HFFc6 (cell line): ENCODE measurements at regions not wholly inside any gene's neighbourhood (a gene's known extent, or its start where the extent isn't known, plus 50 kb on each side); places are given as distances from the start of the nearest gene placed in this dataset.

Experiments used
- DNase-seq: peaks from one replicate; pipeline ENCODE4 v3.0.0-alpha.2; 2018
- H3K27ac Mint-ChIP-seq: 2 replicates; pipeline ENCODE4 v1.8.0; 2020; ENCODE audit warnings: mild to moderate bottlenecking, mixed read lengths
- H3K27me3 Mint-ChIP-seq: 2 replicates; pipeline ENCODE4 v1.8.0; 2021; ENCODE audit warnings: mild to moderate bottlenecking, moderate library complexity, mixed read lengths; ENCODE audit not compliant: insufficient read depth
- H3K36me3 Mint-ChIP-seq: 2 replicates; pipeline ENCODE4 v1.8.0; 2021; ENCODE audit warnings: low read depth, mixed read lengths
- H3K4me1 Mint-ChIP-seq: 2 replicates; pipeline ENCODE4 v1.8.0; 2020; ENCODE audit warnings: low read depth, mixed read lengths
- H3K4me3 Mint-ChIP-seq: 2 replicates; pipeline ENCODE4 v1.8.0; 2020; ENCODE audit warnings: mild to moderate bottlenecking, moderate library complexity, mixed read lengths
- H3K9me3 Mint-ChIP-seq: 2 replicates; pipeline ENCODE4 v1.8.0; 2020; ENCODE audit warnings: mild to moderate bottlenecking, mixed read lengths
- CTCF ChIP-seq: fragments of 200-600 bp; sonication (generic); IDR thresholded peaks from 2 replicates; pipeline ENCODE4 v1.5.0; 2021; ENCODE audit warnings: antibody characterized with exemption, mild to moderate bottlenecking

DNA sequence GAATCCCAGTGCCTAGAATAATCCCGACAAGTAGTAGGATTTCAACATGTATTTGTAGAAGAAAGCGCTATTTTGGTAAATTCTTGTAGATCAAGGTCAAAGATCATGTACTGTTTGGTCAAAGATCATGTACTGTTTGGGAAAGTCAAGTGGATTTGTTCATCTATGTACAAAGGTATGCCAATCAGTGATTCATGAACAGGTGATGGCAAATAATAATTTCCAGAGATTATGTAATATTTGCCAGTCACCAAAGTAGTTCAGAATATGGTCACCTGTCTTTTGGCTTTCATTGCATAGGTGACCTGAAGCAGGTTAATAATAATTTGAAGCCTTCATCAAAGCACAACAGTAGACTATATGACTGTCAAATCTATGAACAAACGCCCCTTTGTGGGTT is 398.2 kb downstream of the EFNA5 start:
- no peak overlapping the region for H3K27ac Mint-ChIP-seq
- DNase-seq: no peak
- peaks cover 18% of the 10 kb centered on the region for H3K9me3 Mint-ChIP-seq
- H3K4me1 Mint-ChIP-seq: no peaks in the 10 kb centered on the region
- H3K4me3 Mint-ChIP-seq: no peak overlapping the region
- no peaks in the 10 kb centered on the region for H3K36me3 Mint-ChIP-seq
- TF ChIP-seq CTCF: no peak
- H3K27me3 Mint-ChIP-seq: no peaks in the 10 kb centered on the region; the same call in 1 of the 2 replicates

DNA sequence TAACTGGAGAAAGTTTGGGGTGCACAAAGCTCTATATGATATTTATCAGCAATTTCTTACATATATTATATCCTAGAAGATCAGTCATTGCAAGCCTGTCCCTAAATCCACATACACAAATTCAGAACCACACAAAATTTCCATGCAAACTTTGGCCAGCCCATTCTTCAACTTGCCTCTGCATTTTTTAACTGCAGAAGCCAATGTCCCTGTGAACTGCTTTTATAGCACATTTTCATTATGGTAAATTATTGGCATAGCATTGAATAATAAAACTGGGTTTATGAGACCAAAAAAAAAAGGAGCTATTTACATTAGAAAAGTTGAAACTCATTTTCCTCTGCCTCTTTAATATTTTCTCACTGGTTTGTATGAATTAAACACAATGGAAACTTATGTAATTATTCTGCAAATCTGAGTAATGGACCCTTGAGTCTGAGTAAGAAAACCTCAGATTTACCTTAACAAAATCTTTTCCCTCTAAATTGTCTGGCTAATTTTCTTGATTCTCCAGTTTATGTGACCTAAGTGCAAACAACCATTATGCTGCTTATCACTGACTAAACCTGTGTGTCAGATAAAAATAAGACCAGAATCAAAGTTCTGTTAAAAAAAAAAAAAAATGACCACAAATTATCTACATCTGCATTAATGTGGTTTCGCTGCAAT is 398.9 kb downstream of the EFNA5 start:
- Mint-ChIP-seq H3K4me3 (no peak overlapping the region), H3K4me1 (no peaks in the 10 kb centered on the region), H3K27ac (no peak overlapping the region), H3K9me3 (peaks cover 18% of the 10 kb centered on the region), H3K27me3 (no peaks in the 10 kb centered on the region; the same call in 1 of the 2 replicates), H3K36me3 (no peaks in the 10 kb centered on the region)
- DNase-seq: no peak
- no peak for TF ChIP-seq CTCF

DNA sequence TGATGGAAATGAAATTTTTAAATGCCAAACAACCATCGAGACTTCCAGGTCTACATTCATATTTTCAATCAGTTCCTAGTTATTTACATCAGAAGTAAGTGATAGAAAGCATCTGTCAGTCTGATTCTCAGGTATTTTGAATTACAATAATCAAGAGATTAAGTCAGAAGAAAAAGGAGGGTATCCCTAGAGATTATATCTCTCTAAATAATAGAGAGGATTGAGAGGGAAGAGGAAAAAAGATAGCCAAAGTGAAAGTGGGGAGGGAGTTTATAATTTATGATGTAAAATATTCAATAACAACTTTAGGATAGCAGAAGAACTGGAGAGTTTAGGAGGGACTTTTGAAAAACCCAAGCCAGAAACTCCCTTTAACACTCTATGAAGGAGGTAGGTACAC is 400.2 kb downstream of the EFNA5 start:
- Mint-ChIP-seq H3K4me3 (no peak overlapping the region), H3K27me3 (no peaks in the 10 kb centered on the region; the same call in 1 of the 2 replicates), H3K4me1 (no peaks in the 10 kb centered on the region), H3K27ac (no peak overlapping the region), H3K36me3 (no peaks in the 10 kb centered on the region), H3K9me3 (peaks cover 18% of the 10 kb centered on the region)
- no peak for DNase-seq
- no peak for TF ChIP-seq CTCF

GRCh38 chr5:107269678-107270077 is 401.1 kb downstream of the EFNA5 start:
- Mint-ChIP-seq H3K27ac (no peak overlapping the region), H3K27me3 (no peaks in the 10 kb centered on the region; the same call in 1 of the 2 replicates)

DNA sequence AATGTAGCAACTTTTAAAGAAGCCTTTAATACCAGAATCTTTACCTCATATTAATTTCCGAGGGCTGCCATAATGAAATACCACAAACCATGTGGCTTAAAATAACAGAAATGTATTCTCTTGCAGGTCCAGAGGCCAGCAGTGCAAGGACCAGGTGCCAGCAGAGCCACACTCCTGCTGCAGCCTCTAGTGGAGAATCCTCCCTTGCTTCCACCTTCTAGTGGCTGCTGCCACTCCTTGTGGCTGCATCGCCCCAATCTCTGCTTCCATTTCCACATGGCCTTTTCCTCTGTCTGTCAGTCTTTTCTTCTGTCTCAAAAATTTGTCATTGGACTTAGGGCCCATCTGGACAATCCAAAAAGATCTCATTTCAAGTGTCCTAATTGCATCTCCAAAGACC is 401.5 kb downstream of the EFNA5 start:
- Mint-ChIP-seq H3K36me3 (no peaks in the 10 kb centered on the region), H3K9me3 (peaks cover 14% of the 10 kb centered on the region), H3K27ac (no peak overlapping the region), H3K27me3 (no peaks in the 10 kb centered on the region), H3K4me3 (no peak overlapping the region), H3K4me1 (no peaks in the 10 kb centered on the region)
- DNase-seq: no peak
- no peak for TF ChIP-seq CTCF

More at GRCh38 chr5:107269678-107270077, 401.1 kb downstream of the EFNA5 start:
- Mint-ChIP-seq H3K36me3 (no peaks in the 10 kb centered on the region), H3K4me3 (no peak overlapping the region), H3K9me3 (peaks cover 18% of the 10 kb centered on the region), H3K4me1 (no peaks in the 10 kb centered on the region)
- DNase-seq: no peak
- TF ChIP-seq CTCF: no peak
